ENCODE measurements at regions not wholly inside any gene's neighbourhood (a gene's known extent, or its start where the extent isn't known, plus 50 kb on each side); places are given as distances from the start of the nearest gene placed in this dataset.

- TF ChIP-seq, protein P1, sequence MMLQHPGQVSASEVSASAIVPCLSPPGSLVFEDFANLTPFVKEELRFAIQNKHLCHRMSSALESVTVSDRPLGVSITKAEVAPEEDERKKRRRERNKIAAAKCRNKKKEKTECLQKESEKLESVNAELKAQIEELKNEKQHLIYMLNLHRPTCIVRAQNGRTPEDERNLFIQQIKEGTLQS (IDR thresholded peaks at IDR 0.05) = no peak
- TF ChIP-seq ZNF274 (IDR thresholded peaks at IDR 0.05; ENCODE audit: low read depth, low read length) (no peak), TCF7L2 (IDR thresholded peaks at IDR 0.05; ENCODE audit: borderline replicate concordance, extremely low read depth, insufficient read depth, insufficient read length) (no peak), RAD21 (IDR thresholded peaks at IDR 0.05; ENCODE audit: low read depth) (no peak), ELF1 (IDR thresholded peaks at IDR 0.05; ENCODE audit: borderline replicate concordance, low read depth) (no peak), POLR2AphosphoS5 (IDR thresholded peaks at IDR 0.05; ENCODE audit: low read depth, low read length) (no peak), SRF (IDR thresholded peaks at IDR 0.05; ENCODE audit: low read depth) (no peak)
- TF ChIP-seq, protein P2, sequence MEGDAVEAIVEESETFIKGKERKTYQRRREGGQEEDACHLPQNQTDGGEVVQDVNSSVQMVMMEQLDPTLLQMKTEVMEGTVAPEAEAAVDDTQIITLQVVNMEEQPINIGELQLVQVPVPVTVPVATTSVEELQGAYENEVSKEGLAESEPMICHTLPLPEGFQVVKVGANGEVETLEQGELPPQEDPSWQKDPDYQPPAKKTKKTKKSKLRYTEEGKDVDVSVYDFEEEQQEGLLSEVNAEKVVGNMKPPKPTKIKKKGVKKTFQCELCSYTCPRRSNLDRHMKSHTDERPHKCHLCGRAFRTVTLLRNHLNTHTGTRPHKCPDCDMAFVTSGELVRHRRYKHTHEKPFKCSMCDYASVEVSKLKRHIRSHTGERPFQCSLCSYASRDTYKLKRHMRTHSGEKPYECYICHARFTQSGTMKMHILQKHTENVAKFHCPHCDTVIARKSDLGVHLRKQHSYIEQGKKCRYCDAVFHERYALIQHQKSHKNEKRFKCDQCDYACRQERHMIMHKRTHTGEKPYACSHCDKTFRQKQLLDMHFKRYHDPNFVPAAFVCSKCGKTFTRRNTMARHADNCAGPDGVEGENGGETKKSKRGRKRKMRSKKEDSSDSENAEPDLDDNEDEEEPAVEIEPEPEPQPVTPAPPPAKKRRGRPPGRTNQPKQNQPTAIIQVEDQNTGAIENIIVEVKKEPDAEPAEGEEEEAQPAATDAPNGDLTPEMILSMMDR (IDR thresholded peaks at IDR 0.05 in 2 of 3, conservative IDR thresholded peaks at IDR 0.05 in 1 of 3; ENCODE audit: borderline replicate concordance in 1 of 3, insufficient read depth in 1 of 3, low read depth in 2 of 3, low read length in 2 of 3) = no peak
Measured at GRCh38 chr3:56931836-56932235, 128.6 kb upstream of the SPATA12 start (continued).

GRCh38 chr3:56930706-56931105 is 129.0 kb upstream of the ARHGEF3 start:
- Histone ChIP-seq H3K79me2 (ENCODE audit: insufficient read depth, low read length) (no peaks in the 10 kb centered on the region), H3K27me3 (ENCODE audit: insufficient read depth, low read length) (no peaks in the 10 kb centered on the region), H4K20me1 (ENCODE audit: insufficient read depth) (no peaks in the 10 kb centered on the region), H3K9me2 (ENCODE audit: insufficient read depth) (no peaks in the 10 kb centered on the region), H3K9me3 (ENCODE audit: control insufficient read depth in 1 of 2, insufficient read depth in 1 of 2, low read depth in 1 of 2, low read length in 2 of 2) (no peaks in the 10 kb centered on the region), H2AFZ (ENCODE audit: low read depth, low read length, poor library complexity, severe bottlenecking) (no peak overlapping the region), H3K27ac (ENCODE audit: low read depth, low read length) (no peak overlapping the region), H3K36me3 (ENCODE audit: control insufficient read depth in 1 of 2, insufficient read depth in 2 of 2, low read length in 2 of 2) (no peaks in the 10 kb centered on the region), H3K4me3 (replicated peaks in 1 of 2; ENCODE audit: low read depth in 1 of 2, low read length in 2 of 2) (no peak overlapping the region), H3K9ac (ENCODE audit: low read length) (no peak overlapping the region), H3K4me2 (ENCODE audit: low read length) (peak overlapping the region; percentile 6; the same call in 1 of the 2 replicates), H3K4me1 (ENCODE audit: control insufficient read depth in 1 of 2, insufficient read depth in 2 of 2, low read length in 2 of 2) (peaks cover 11 to 24% of the 10 kb centered on the region in 2 experiments)
- ChIA-PET POLR2A (no interaction called here), CTCF (no interaction called here), RAD21 (ENCODE audit: low non-redundant PET in 1 of 2, low total read pairs in 2 of 2, uncharacterized antibody in 2 of 2, unreplicated experiment in 2 of 2) (no interaction called here)
- ATAC-seq (no peak), DNase-seq (ENCODE audit: low read depth, low spot score) (no peak)
- intact Hi-C loops (cut with micrococcal nuclease) = no loop called here
- TF ChIP-seq CBX3 (IDR thresholded peaks at IDR 0.05; ENCODE audit: low read depth) (no peak), TCF7L2 (IDR thresholded peaks at IDR 0.05; ENCODE audit: borderline replicate concordance, extremely low read depth, insufficient read depth, insufficient read length) (no peak), ELF1 (IDR thresholded peaks at IDR 0.05; ENCODE audit: borderline replicate concordance, low read depth) (no peak), EZH2 (IDR thresholded peaks at IDR 0.05) (no peak), SIN3A (IDR thresholded peaks at IDR 0.05; ENCODE audit: low read depth) (no peak), POLR2AphosphoS5 (IDR thresholded peaks at IDR 0.05; ENCODE audit: low read depth, low read length) (no peak), ZNF274 (IDR thresholded peaks at IDR 0.05; ENCODE audit: low read depth, low read length) (no peak), POLR2A (IDR thresholded peaks at IDR 0.05; ENCODE audit: borderline replicate concordance, extremely low read depth, insufficient read depth, insufficient read length) (no peak)
- TF ChIP-seq, protein P1 (IDR thresholded peaks at IDR 0.05) = no peak
- TF ChIP-seq, protein P2 (IDR thresholded peaks at IDR 0.05 in 2 of 3, conservative IDR thresholded peaks at IDR 0.05 in 1 of 3; ENCODE audit: borderline replicate concordance in 1 of 3, insufficient read depth in 1 of 3, low read depth in 2 of 3, low read length in 2 of 3) = no peak
- no TSS peak for BruUV-seq (replicated peaks)

All from HCT116 (cell line).